ENCODE measurements at regions not wholly inside any gene's neighbourhood (a gene's known extent, or its start where the extent isn't known, plus 50 kb on each side); places are given as distances from the start of the nearest gene placed in this dataset.

GRCh38 chr9:118985851-118986250 lies 383.4 kb downstream of the BRINP1 start:
- ATAC-seq: no peak
- DNase-seq: no peak
- intact Hi-C loops (cut with DNase I): no loop called here

- intact Hi-C loops (cut with DNase I): no loop called here
- DNase-seq (no peak), ATAC-seq (no peak)
Measured at GRCh38 chr9:118987167-118987566, 382.1 kb downstream of the BRINP1 start.

GRCh38 chr9:118990949-118991348 lies 378.3 kb downstream of the BRINP1 start:
- intact Hi-C loops (cut with DNase I): no loop called here
- DNase-seq (no peak), ATAC-seq (peak; percentile 54 to 70)

GRCh38 chr9:118991366-118992285 lies 377.6 kb downstream of the BRINP1 start:
- intact Hi-C loops (cut with DNase I): no loop called here
- DNase-seq (no peak), ATAC-seq (peak in 1 of 2 donors; percentile 70)

GRCh38 chr9:118992813-118993794 lies 376.1 kb downstream of the BRINP1 start:
- intact Hi-C loops (cut with DNase I): no loop called here
- DNase-seq (no peak), ATAC-seq (no peak)

- intact Hi-C loops (cut with DNase I): no loop called here
- ATAC-seq (no peak), DNase-seq (no peak)
Measured at GRCh38 chr9:118993965-118994364, 375.3 kb downstream of the BRINP1 start.

- ATAC-seq (no peak), DNase-seq (no peak)
- intact Hi-C loops (cut with DNase I): no loop called here
Measured at GRCh38 chr9:119002491-119002890, 366.7 kb downstream of the BRINP1 start.

GRCh38 chr9:119003201-119003611 lies 366.0 kb downstream of the BRINP1 start:
- peak in 1 of 2 donors; percentile 58 for ATAC-seq
- intact Hi-C loops (cut with DNase I): no loop called here
- no peak for DNase-seq

- ATAC-seq (peak; percentile 50 to 54), DNase-seq (no peak)
- intact Hi-C loops (cut with DNase I): loop anchor here in 1 of 2 donors (2.0 kb wide), 1 partner anchor 23 kb away; no protein-coding TSS in a partner anchor
Measured at GRCh38 chr9:119003882-119004617, 365.2 kb downstream of the BRINP1 start.

- DNase-seq (peak; percentile 75), ATAC-seq (peak; percentile 90 to 92)
- intact Hi-C loops (cut with DNase I): loop anchor here in 1 of 2 donors (2.0 kb wide), 1 partner anchor 22 kb away; no protein-coding TSS in a partner anchor
Measured at GRCh38 chr9:119004618-119004990, 364.6 kb downstream of the BRINP1 start.

GRCh38 chr9:119005162-119005561 lies 364.1 kb downstream of the BRINP1 start:
- intact Hi-C loops (cut with DNase I): loop anchor here in 1 of 2 donors (2.0 kb wide), 1 partner anchor 22 kb away; no protein-coding TSS in a partner anchor
- ATAC-seq: peak; percentile 10 to 17

GRCh38 chr9:119009249-119009648 lies 360.0 kb downstream of the BRINP1 start:
- ATAC-seq (peak in 1 of 2 donors; percentile 67), DNase-seq (no peak)
- intact Hi-C loops (cut with DNase I): no loop called here

More at GRCh38 chr9:119005162-119005561, 364.1 kb downstream of the BRINP1 start:
- no peak for DNase-seq

- intact Hi-C loops (cut with DNase I): no loop called here
- DNase-seq: peak; percentile 32
- peak; percentile 35 to 50 for ATAC-seq
Measured at GRCh38 chr9:119020284-119020683, 349.0 kb downstream of the BRINP1 start.

- intact Hi-C loops (cut with DNase I): no loop called here
Measured at GRCh38 chr9:119020730-119021333, 348.4 kb downstream of the BRINP1 start.

GRCh38 chr9:119026120-119026519 lies 343.1 kb downstream of the BRINP1 start:
- DNase-seq (peak; percentile 50), ATAC-seq (peak; percentile 78 to 89)
- intact Hi-C loops (cut with DNase I): loop anchor here in 1 of 2 donors (2.0 kb wide), 1 partner anchor 21 kb away; no protein-coding TSS in a partner anchor

More at GRCh38 chr9:119020730-119021333, 348.4 kb downstream of the BRINP1 start:
- ATAC-seq: no peak
- no peak for DNase-seq

GRCh38 chr9:119027901-119028699 lies 341.1 kb downstream of the BRINP1 start:
- ATAC-seq: no peak
- DNase-seq: no peak
- intact Hi-C loops (cut with DNase I): loop anchor here in 1 of 2 donors (2.0 kb wide), 1 partner anchor 23 kb away; no protein-coding TSS in a partner anchor

GRCh38 chr9:119029886-119030285 lies 339.3 kb downstream of the BRINP1 start:
- ATAC-seq: no peak
- intact Hi-C loops (cut with DNase I): no loop called here

More at GRCh38 chr9:119029886-119030285, 339.3 kb downstream of the BRINP1 start:
- DNase-seq: no peak
